ENCODE measurements at regions not wholly inside any gene's neighbourhood (a gene's known extent, or its start where the extent isn't known, plus 50 kb on each side); places are given as distances from the start of the nearest gene placed in this dataset.
A peak's percentile ranks its signal among the peaks of the same experiment; 100 is the strongest.

DNA sequence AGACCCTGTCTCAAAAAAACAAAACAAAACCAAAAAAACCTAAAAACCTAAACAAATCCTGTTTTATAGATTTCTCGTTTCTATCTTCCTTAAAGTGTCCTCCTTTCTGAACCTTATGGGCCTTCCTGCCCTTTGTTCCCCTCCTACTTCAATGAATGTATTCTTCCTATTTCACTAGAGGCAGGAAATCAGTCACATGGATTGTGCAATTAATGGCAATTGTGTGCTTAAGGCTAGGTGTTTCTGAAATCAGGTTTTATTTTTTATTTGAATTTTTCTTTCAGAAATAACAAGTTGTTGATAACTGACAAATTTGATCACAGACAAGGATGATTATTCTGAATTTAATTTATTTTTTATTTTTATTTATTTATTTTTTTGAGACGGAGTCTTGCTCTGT is 220.6 kb upstream of the SEMA6A start:
- H3K4me3 ChIP-seq (ENCODE audit: low read depth in 1 of 3, low read length in 3 of 3), result no peak overlapping the region
- no peaks in the 10 kb centered on the region for H3K9me3 ChIP-seq (ENCODE audit: control insufficient read depth in 2 of 2, insufficient read depth in 1 of 2, low read depth in 1 of 2, low read length in 1 of 2)
- no peaks in the 10 kb centered on the region for H3K36me3 ChIP-seq (ENCODE audit: control insufficient read depth in 3 of 3, insufficient read depth in 2 of 3, low read depth in 1 of 3, low read length in 3 of 3)
- no peak overlapping the region for H3K27ac ChIP-seq (ENCODE audit: low read depth in 1 of 3, low read length in 2 of 3)
- 67 to 80% (median 70%) methylated on average over 2 of the region's 2 CpGs for WGBS, 3 donors
- no peaks in the 10 kb centered on the region for H3K4me1 ChIP-seq (ENCODE audit: control insufficient read depth in 3 of 3, insufficient read depth in 2 of 3, low read depth in 1 of 3, low read length in 2 of 3)
- FAIRE-seq (no peak), DNase-seq (no peak)
- no peaks in the 10 kb centered on the region for H3K27me3 ChIP-seq (ENCODE audit: control insufficient read depth in 3 of 3, insufficient read depth in 3 of 3, low read length in 3 of 3)

DNA sequence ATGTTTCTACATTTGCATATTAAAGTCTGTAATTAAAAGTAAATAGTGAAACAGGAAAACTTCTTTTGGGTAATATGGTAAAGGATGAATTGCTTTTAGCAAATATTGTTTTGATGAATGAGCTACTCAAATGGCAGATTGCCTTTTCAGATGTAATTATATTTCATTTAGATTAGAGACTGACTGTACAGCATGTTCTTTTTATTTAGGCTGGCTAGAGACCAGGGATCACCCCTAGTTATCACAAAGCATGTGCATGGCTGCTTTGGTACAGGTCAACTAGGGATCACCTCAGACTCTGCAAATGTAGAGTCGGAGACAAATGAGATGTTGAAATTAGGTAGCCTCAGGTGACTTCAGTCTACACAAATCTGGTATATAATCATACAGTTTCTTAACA is 214.9 kb upstream of the SEMA6A start:
- H3K4me3 ChIP-seq (ENCODE audit: low read depth in 1 of 3, low read length in 3 of 3), result no peak overlapping the region
- 86 to 100% (median 100%) methylated on average over 1 of the region's 1 CpG for WGBS, 3 donors
- no peaks in the 10 kb centered on the region for H3K36me3 ChIP-seq (ENCODE audit: control insufficient read depth in 3 of 3, insufficient read depth in 2 of 3, low read depth in 1 of 3, low read length in 3 of 3)
- no peaks in the 10 kb centered on the region for H3K4me1 ChIP-seq (ENCODE audit: control insufficient read depth in 3 of 3, insufficient read depth in 2 of 3, low read depth in 1 of 3, low read length in 2 of 3)
- no peaks in the 10 kb centered on the region for H3K27me3 ChIP-seq (ENCODE audit: control insufficient read depth in 3 of 3, insufficient read depth in 3 of 3, low read length in 3 of 3)
- H3K27ac ChIP-seq (ENCODE audit: low read depth in 1 of 3, low read length in 2 of 3), result no peak overlapping the region
- H3K9me3 ChIP-seq (ENCODE audit: control insufficient read depth in 2 of 2, insufficient read depth in 1 of 2, low read depth in 1 of 2, low read length in 1 of 2), result no peaks in the 10 kb centered on the region
- DNase-seq (no peak), FAIRE-seq (no peak)

DNA sequence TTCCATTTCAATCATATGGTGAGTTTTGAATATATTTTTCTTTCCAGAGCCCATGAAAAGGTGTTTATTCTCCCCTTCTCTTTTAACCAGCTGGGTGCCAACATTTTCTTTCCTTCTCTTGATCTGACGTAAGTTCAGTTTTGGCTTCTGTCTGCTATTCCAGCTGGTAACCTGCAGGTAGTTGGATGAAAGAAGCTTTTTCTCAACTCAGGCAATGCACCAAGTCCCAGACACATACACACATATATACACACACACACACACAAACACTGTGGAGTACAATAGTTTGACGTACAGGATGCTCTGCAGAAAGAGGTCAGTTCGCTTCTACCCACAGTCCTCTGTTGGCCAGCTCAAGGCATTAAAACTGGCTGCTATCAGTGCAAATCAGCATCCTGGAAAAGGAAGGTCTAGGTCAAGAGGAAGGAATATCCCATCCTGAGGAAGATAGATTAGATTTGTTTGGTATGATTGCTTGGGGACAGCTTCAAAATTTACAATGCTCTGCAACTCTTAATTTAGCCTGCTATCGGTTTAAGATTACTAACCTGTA is 214.3 kb upstream of the SEMA6A start:
- Histone ChIP-seq H3K9me3 (ENCODE audit: control insufficient read depth in 2 of 2, insufficient read depth in 1 of 2, low read depth in 1 of 2, low read length in 1 of 2) (no peaks in the 10 kb centered on the region), H3K27me3 (ENCODE audit: control insufficient read depth in 3 of 3, insufficient read depth in 3 of 3, low read length in 3 of 3) (no peaks in the 10 kb centered on the region), H3K27ac (ENCODE audit: low read depth in 1 of 3, low read length in 2 of 3) (no peak overlapping the region), H3K4me3 (ENCODE audit: low read depth in 1 of 3, low read length in 3 of 3) (no peak overlapping the region), H3K4me1 (ENCODE audit: control insufficient read depth in 3 of 3, insufficient read depth in 2 of 3, low read depth in 1 of 3, low read length in 2 of 3) (no peaks in the 10 kb centered on the region), H3K36me3 (ENCODE audit: control insufficient read depth in 3 of 3, insufficient read depth in 2 of 3, low read depth in 1 of 3, low read length in 3 of 3) (no peaks in the 10 kb centered on the region)
- 54 to 73% (median 60%) methylated on average over 4 of the region's 4 CpGs for WGBS, 3 donors
- DNase-seq (no peak), FAIRE-seq (no peak)

- Histone ChIP-seq H3K4me3 (ENCODE audit: low read depth in 1 of 3, low read length in 3 of 3) (no peak overlapping the region), H3K4me1 (ENCODE audit: control insufficient read depth in 3 of 3, insufficient read depth in 2 of 3, low read depth in 1 of 3, low read length in 2 of 3) (no peaks in the 10 kb centered on the region), H3K27me3 (ENCODE audit: control insufficient read depth in 3 of 3, insufficient read depth in 3 of 3, low read length in 3 of 3) (no peaks in the 10 kb centered on the region), H3K36me3 (ENCODE audit: control insufficient read depth in 3 of 3, insufficient read depth in 2 of 3, low read depth in 1 of 3, low read length in 3 of 3) (no peaks in the 10 kb centered on the region), H3K9me3 (ENCODE audit: control insufficient read depth in 2 of 2, insufficient read depth in 1 of 2, low read depth in 1 of 2, low read length in 1 of 2) (no peaks in the 10 kb centered on the region), H3K27ac (ENCODE audit: low read depth in 1 of 3, low read length in 2 of 3) (no peak overlapping the region)
- FAIRE-seq, result no peak
- WGBS, 3 donors, result 91 to 92% (median 91%) methylated on average over 2 of the region's 2 CpGs
- no peak for DNase-seq
These were observed 212.9 kb upstream of the SEMA6A start for GRCh38 chr5:116787570-116787969.

GRCh38 chr5:116785106-116785505 is 210.5 kb upstream of the SEMA6A start:
- Histone ChIP-seq H3K27me3 (ENCODE audit: control insufficient read depth in 3 of 3, insufficient read depth in 3 of 3, low read length in 3 of 3) (no peaks in the 10 kb centered on the region), H3K9me3 (ENCODE audit: control insufficient read depth in 2 of 2, insufficient read depth in 1 of 2, low read depth in 1 of 2, low read length in 1 of 2) (no peaks in the 10 kb centered on the region), H3K36me3 (ENCODE audit: control insufficient read depth in 3 of 3, insufficient read depth in 2 of 3, low read depth in 1 of 3, low read length in 3 of 3) (no peaks in the 10 kb centered on the region), H3K4me3 (ENCODE audit: low read depth in 1 of 3, low read length in 3 of 3) (no peak overlapping the region), H3K27ac (ENCODE audit: low read depth in 1 of 3, low read length in 2 of 3) (no peak overlapping the region), H3K4me1 (ENCODE audit: control insufficient read depth in 3 of 3, insufficient read depth in 2 of 3, low read depth in 1 of 3, low read length in 2 of 3) (no peaks in the 10 kb centered on the region)
- no peak for FAIRE-seq
- WGBS, 3 donors, result 76 to 91% (median 85%) methylated on average over 4 of the region's 4 CpGs
- DNase-seq, result no peak

- Histone ChIP-seq H3K4me1 (ENCODE audit: control insufficient read depth in 3 of 3, insufficient read depth in 2 of 3, low read depth in 1 of 3, low read length in 2 of 3) (no peaks in the 10 kb centered on the region), H3K9me3 (ENCODE audit: control insufficient read depth in 2 of 2, insufficient read depth in 1 of 2, low read depth in 1 of 2, low read length in 1 of 2) (no peaks in the 10 kb centered on the region), H3K27me3 (ENCODE audit: control insufficient read depth in 3 of 3, insufficient read depth in 3 of 3, low read length in 3 of 3) (peaks cover 0 to 7% (median 0%) of the 10 kb centered on the region in 3 donors), H3K4me3 (ENCODE audit: low read depth in 1 of 3, low read length in 3 of 3) (no peak overlapping the region), H3K27ac (ENCODE audit: low read depth in 1 of 3, low read length in 2 of 3) (no peak overlapping the region), H3K36me3 (ENCODE audit: control insufficient read depth in 3 of 3, insufficient read depth in 2 of 3, low read depth in 1 of 3, low read length in 3 of 3) (no peaks in the 10 kb centered on the region)
- DNase-seq, result no peak
- WGBS, 3 donors, result 59 to 81% (median 71%) methylated on average over 6 of the region's 6 CpGs
- FAIRE-seq, result no peak
These were observed 205.2 kb upstream of the SEMA6A start for GRCh38 chr5:116779846-116780245.

DNA sequence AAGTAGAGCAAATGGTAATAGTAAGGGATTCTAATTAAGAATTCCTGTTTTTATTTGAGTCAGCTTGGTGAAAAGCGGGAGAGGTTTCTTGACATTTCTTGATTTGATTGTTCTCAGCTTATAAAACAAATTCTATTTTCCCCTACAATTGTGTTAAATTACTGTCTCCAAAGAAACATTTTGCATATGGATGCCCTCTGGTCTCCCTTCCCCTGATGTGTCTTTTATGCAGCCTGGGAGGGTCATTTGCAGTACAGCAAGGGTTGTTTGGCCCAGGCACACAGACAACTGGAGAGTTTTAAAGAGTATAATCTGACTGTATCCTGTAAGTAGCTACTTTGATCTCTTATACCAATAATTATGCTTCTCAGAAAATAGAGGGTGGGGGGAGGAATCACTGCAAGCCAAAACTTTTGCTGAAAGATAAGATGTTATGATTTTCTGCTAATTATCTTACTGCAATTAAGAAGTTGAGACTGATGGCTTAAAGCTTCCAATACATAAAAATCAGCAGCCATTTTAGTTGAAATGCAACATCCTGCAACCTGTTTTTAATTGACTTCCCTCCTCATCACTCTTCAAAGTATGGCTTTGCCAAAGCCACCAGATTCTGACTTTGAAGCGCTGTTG is 204.1 kb upstream of the SEMA6A start:
- H3K27me3 ChIP-seq (ENCODE audit: control insufficient read depth in 3 of 3, insufficient read depth in 3 of 3, low read length in 3 of 3), result peaks cover 0 to 12% (median 0%) of the 10 kb centered on the region in 3 donors
- no peaks in the 10 kb centered on the region for H3K36me3 ChIP-seq (ENCODE audit: control insufficient read depth in 3 of 3, insufficient read depth in 2 of 3, low read depth in 1 of 3, low read length in 3 of 3)
- no peak for FAIRE-seq
- H3K4me3 ChIP-seq (ENCODE audit: low read depth in 1 of 3, low read length in 3 of 3), result no peak overlapping the region
- 82 to 94% (median 87%) methylated on average over 2 of the region's 2 CpGs for WGBS, 3 donors
- DNase-seq, result no peak
- no peak overlapping the region for H3K27ac ChIP-seq (ENCODE audit: low read depth in 1 of 3, low read length in 2 of 3)
- H3K9me3 ChIP-seq (ENCODE audit: control insufficient read depth in 2 of 2, insufficient read depth in 1 of 2, low read depth in 1 of 2, low read length in 1 of 2), result no peaks in the 10 kb centered on the region
- H3K4me1 ChIP-seq (ENCODE audit: control insufficient read depth in 3 of 3, insufficient read depth in 2 of 3, low read depth in 1 of 3, low read length in 2 of 3), result no peaks in the 10 kb centered on the region

DNA sequence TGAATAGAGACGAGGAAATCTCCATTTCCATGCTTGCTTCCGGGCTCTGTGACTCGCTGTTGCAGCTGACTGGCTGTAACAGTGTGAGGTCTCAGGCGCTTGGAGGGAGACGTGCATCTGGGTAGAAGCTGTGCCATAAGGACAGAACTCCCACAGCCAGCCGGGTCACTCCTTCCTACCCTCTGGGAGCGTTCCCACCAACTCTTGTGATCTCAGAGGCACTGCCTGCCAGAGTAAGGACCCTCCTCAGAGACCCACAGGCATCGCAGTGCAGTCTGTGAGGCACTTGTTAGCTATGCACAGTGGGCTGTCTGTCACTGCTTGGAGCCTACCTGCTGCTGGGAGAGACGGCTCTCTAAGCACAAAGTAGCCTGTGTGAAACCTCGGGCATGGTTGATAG is 203.4 kb upstream of the SEMA6A start:
- H3K4me3 ChIP-seq (ENCODE audit: low read depth in 1 of 3, low read length in 3 of 3), result no peak overlapping the region
- DNase-seq (peak in 1 of 2 donors; percentile 22), FAIRE-seq (no peak)
- no peak overlapping the region for H3K27ac ChIP-seq (ENCODE audit: low read depth in 1 of 3, low read length in 2 of 3)
- WGBS, 3 donors, result 49 to 62% (median 50%) methylated on average over 10 of the region's 10 CpGs
- no peaks in the 10 kb centered on the region for H3K4me1 ChIP-seq (ENCODE audit: control insufficient read depth in 3 of 3, insufficient read depth in 2 of 3, low read depth in 1 of 3, low read length in 2 of 3)
- H3K36me3 ChIP-seq (ENCODE audit: control insufficient read depth in 3 of 3, insufficient read depth in 2 of 3, low read depth in 1 of 3, low read length in 3 of 3), result no peaks in the 10 kb centered on the region
- no peaks in the 10 kb centered on the region for H3K9me3 ChIP-seq (ENCODE audit: control insufficient read depth in 2 of 2, insufficient read depth in 1 of 2, low read depth in 1 of 2, low read length in 1 of 2)
- peaks cover 0 to 15% (median 0%) of the 10 kb centered on the region in 3 donors for H3K27me3 ChIP-seq (ENCODE audit: control insufficient read depth in 3 of 3, insufficient read depth in 3 of 3, low read length in 3 of 3)

- no peaks in the 10 kb centered on the region for H3K9me3 ChIP-seq (ENCODE audit: control insufficient read depth in 2 of 2, insufficient read depth in 1 of 2, low read depth in 1 of 2, low read length in 1 of 2)
- H3K36me3 ChIP-seq (ENCODE audit: control insufficient read depth in 3 of 3, insufficient read depth in 2 of 3, low read depth in 1 of 3, low read length in 3 of 3), result no peaks in the 10 kb centered on the region
- peaks cover 0 to 17% (median 0%) of the 10 kb centered on the region in 3 donors for H3K27me3 ChIP-seq (ENCODE audit: control insufficient read depth in 3 of 3, insufficient read depth in 3 of 3, low read length in 3 of 3)
- H3K27ac ChIP-seq (ENCODE audit: low read depth in 1 of 3, low read length in 2 of 3), result no peak overlapping the region
- H3K4me3 ChIP-seq (ENCODE audit: low read depth in 1 of 3, low read length in 3 of 3), result no peak overlapping the region
- FAIRE-seq, result no peak
- 83 to 89% (median 85%) methylated on average over 5 of the region's 5 CpGs for WGBS, 3 donors
- no peaks in the 10 kb centered on the region for H3K4me1 ChIP-seq (ENCODE audit: control insufficient read depth in 3 of 3, insufficient read depth in 2 of 3, low read depth in 1 of 3, low read length in 2 of 3)
- DNase-seq, result no peak
These were observed 199.3 kb upstream of the SEMA6A start for GRCh38 chr5:116773926-116774325.
